T-helper 17 cell (primary cell): ENCODE measurements at regions not wholly inside any gene's neighbourhood (a gene's known extent, or its start where the extent isn't known, plus 50 kb on each side); places are given as distances from the start of the nearest gene placed in this dataset.
"Not testable (repeated sequence)": the region's sequence is repeated elsewhere in the genome, so short reads cannot be mapped to it uniquely, and the experiment has no call there.

Source experiments
- ATAC-seq: fragments of 150-1000 bp; cut with Tn5 transposase; 2 replicates; pipeline ENCODE4 v1.10.0; 2021; ENCODE audit warnings: mild to moderate bottlenecking, moderate library complexity
- DNase-seq, 3 donors: peaks; one replicate each; pipeline versions ENCODE4 v3.0.0 to v3.0.0-alpha.2; 2020 to 2021
- H3K9me3 ChIP-seq: one replicate; pipeline ENCODE4 v1.7.0; 2013; ENCODE audit warnings: low read length, mild to moderate bottlenecking; ENCODE audit not compliant: control insufficient read depth, poor library complexity, severe bottlenecking
- H3K27ac Mint-ChIP-seq: one replicate; pipeline ENCODE4 v1.8.0; 2022; ENCODE audit warnings: mild to moderate bottlenecking, moderate library complexity, mixed read lengths
- H3K27me3 Mint-ChIP-seq: one replicate; pipeline ENCODE4 v1.8.0; 2022; ENCODE audit warnings: mixed read lengths
- H3K36me3 Mint-ChIP-seq: one replicate; pipeline ENCODE4 v1.8.0; 2022; ENCODE audit warnings: low read depth, mixed read lengths
- H3K4me1 Mint-ChIP-seq: one replicate; pipeline ENCODE4 v1.8.0; 2022; ENCODE audit warnings: mild to moderate bottlenecking, mixed read lengths
- H3K4me3 Mint-ChIP-seq: one replicate; pipeline ENCODE4 v1.8.0; 2022; ENCODE audit warnings: mild to moderate bottlenecking, moderate library complexity, mixed read lengths

- ATAC-seq = no peak
- DNase-seq = no peak
- Mint-ChIP-seq H3K4me3 (no peak overlapping the region), H3K4me1 (peaks cover 3% of the 10 kb centered on the region), H3K27ac (no peak overlapping the region), H3K36me3 (no peaks in the 10 kb centered on the region), H3K27me3 (peaks cover 6% of the 10 kb centered on the region)
- no peaks in the 10 kb centered on the region for H3K9me3 ChIP-seq
Observed at GRCh38 chr6:15937602-15938001, 191.3 kb upstream of the MYLIP start.

GRCh38 chr6:15936503-15936902, 192.4 kb upstream of the MYLIP start:
- Mint-ChIP-seq H3K27ac (no peak overlapping the region), H3K27me3 (peaks cover 6% of the 10 kb centered on the region), H3K4me1 (peaks cover 3% of the 10 kb centered on the region), H3K4me3 (no peak overlapping the region), H3K36me3 (no peaks in the 10 kb centered on the region)
- DNase-seq (no peak), ATAC-seq (peak; percentile 49)
- H3K9me3 ChIP-seq = no peaks in the 10 kb centered on the region

GRCh38 chr6:15935661-15936060, 193.2 kb upstream of the MYLIP start:
- Mint-ChIP-seq H3K27me3 (peaks cover 6% of the 10 kb centered on the region), H3K4me3 (no peak overlapping the region), H3K4me1 (peaks cover 3% of the 10 kb centered on the region), H3K36me3 (no peaks in the 10 kb centered on the region), H3K27ac (no peak overlapping the region)
- no peaks in the 10 kb centered on the region for H3K9me3 ChIP-seq
- no peak for ATAC-seq
- no peak for DNase-seq

- not testable (repeated sequence) for H3K36me3 Mint-ChIP-seq, H3K9me3 ChIP-seq, H3K4me1 Mint-ChIP-seq, H3K27me3 Mint-ChIP-seq, H3K27ac Mint-ChIP-seq, ATAC-seq, H3K4me3 Mint-ChIP-seq, DNase-seq
Observed at GRCh38 chr6:15931697-15932096, 197.2 kb upstream of the MYLIP start.

- ATAC-seq = no peak
- Mint-ChIP-seq H3K27ac (no peak overlapping the region), H3K4me1 (no peaks in the 10 kb centered on the region)
Observed at GRCh38 chr6:15930207-15930606, 198.7 kb upstream of the MYLIP start.

GRCh38 chr6:15929685-15930084, 199.2 kb upstream of the MYLIP start:
- Mint-ChIP-seq H3K4me1 (no peaks in the 10 kb centered on the region), H3K27me3 (no peaks in the 10 kb centered on the region)
- ATAC-seq = no peak

More at GRCh38 chr6:15930207-15930606, 198.7 kb upstream of the MYLIP start:
- no peak for DNase-seq
- Mint-ChIP-seq H3K4me3 (no peak overlapping the region), H3K27me3 (no peaks in the 10 kb centered on the region), H3K36me3 (no peaks in the 10 kb centered on the region)
- H3K9me3 ChIP-seq = no peaks in the 10 kb centered on the region

GRCh38 chr6:15927531-15928225, 201.2 kb upstream of the MYLIP start:
- no peaks in the 10 kb centered on the region for H3K36me3 Mint-ChIP-seq

More at GRCh38 chr6:15929685-15930084, 199.2 kb upstream of the MYLIP start:
- H3K9me3 ChIP-seq = no peaks in the 10 kb centered on the region
- Mint-ChIP-seq H3K36me3 (no peaks in the 10 kb centered on the region), H3K4me3 (no peak overlapping the region), H3K27ac (no peak overlapping the region)
- DNase-seq = no peak

GRCh38 chr6:15926256-15926655, 202.6 kb upstream of the MYLIP start:
- H3K36me3 Mint-ChIP-seq = no peaks in the 10 kb centered on the region
- H3K27me3 Mint-ChIP-seq = no peaks in the 10 kb centered on the region
- no peak for ATAC-seq

More at GRCh38 chr6:15927531-15928225, 201.2 kb upstream of the MYLIP start:
- no peak overlapping the region for H3K27ac Mint-ChIP-seq
- no peak for DNase-seq
- no peaks in the 10 kb centered on the region for H3K9me3 ChIP-seq
- ATAC-seq = no peak
- H3K4me3 Mint-ChIP-seq = no peak overlapping the region
- no peaks in the 10 kb centered on the region for H3K27me3 Mint-ChIP-seq
- no peaks in the 10 kb centered on the region for H3K4me1 Mint-ChIP-seq

GRCh38 chr6:15924893-15925292, 204.0 kb upstream of the MYLIP start:
- no peaks in the 10 kb centered on the region for H3K9me3 ChIP-seq
- H3K36me3 Mint-ChIP-seq = no peaks in the 10 kb centered on the region
- DNase-seq (no peak), ATAC-seq (no peak)
- H3K27me3 Mint-ChIP-seq = no peaks in the 10 kb centered on the region
- no peak overlapping the region for H3K27ac Mint-ChIP-seq
- H3K4me1 Mint-ChIP-seq = no peaks in the 10 kb centered on the region
- no peak overlapping the region for H3K4me3 Mint-ChIP-seq

More at GRCh38 chr6:15926256-15926655, 202.6 kb upstream of the MYLIP start:
- H3K9me3 ChIP-seq = no peaks in the 10 kb centered on the region
- H3K4me1 Mint-ChIP-seq = no peaks in the 10 kb centered on the region
- H3K4me3 Mint-ChIP-seq = no peak overlapping the region
- no peak for DNase-seq
- no peak overlapping the region for H3K27ac Mint-ChIP-seq

GRCh38 chr6:15922510-15923250, 206.2 kb upstream of the MYLIP start:
- H3K4me1 Mint-ChIP-seq = no peaks in the 10 kb centered on the region
- ATAC-seq (no peak), DNase-seq (no peak)
- no peak overlapping the region for H3K27ac Mint-ChIP-seq
- H3K27me3 Mint-ChIP-seq = no peaks in the 10 kb centered on the region
- H3K9me3 ChIP-seq = no peaks in the 10 kb centered on the region
- no peaks in the 10 kb centered on the region for H3K36me3 Mint-ChIP-seq
- no peak overlapping the region for H3K4me3 Mint-ChIP-seq

GRCh38 chr6:15921243-15921642, 207.6 kb upstream of the MYLIP start:
- no peaks in the 10 kb centered on the region for H3K4me1 Mint-ChIP-seq
- no peaks in the 10 kb centered on the region for H3K27me3 Mint-ChIP-seq
- ATAC-seq (no peak), DNase-seq (no peak)
- H3K4me3 Mint-ChIP-seq = no peak overlapping the region
- H3K36me3 Mint-ChIP-seq = no peaks in the 10 kb centered on the region
- no peaks in the 10 kb centered on the region for H3K9me3 ChIP-seq
- H3K27ac Mint-ChIP-seq = no peak overlapping the region

- no peak for ATAC-seq
- H3K9me3 ChIP-seq = no peaks in the 10 kb centered on the region
- DNase-seq = no peak
- peaks cover 5% of the 10 kb centered on the region for H3K36me3 Mint-ChIP-seq
- no peaks in the 10 kb centered on the region for H3K27me3 Mint-ChIP-seq
- no peak overlapping the region for H3K27ac Mint-ChIP-seq
- no peak overlapping the region for H3K4me3 Mint-ChIP-seq
- H3K4me1 Mint-ChIP-seq = no peaks in the 10 kb centered on the region
Observed at GRCh38 chr6:15916581-15916980, 212.3 kb upstream of the MYLIP start.

GRCh38 chr6:15915508-15916178, 213.2 kb upstream of the MYLIP start:
- H3K9me3 ChIP-seq = no peaks in the 10 kb centered on the region
- Mint-ChIP-seq H3K36me3 (peaks cover 5% of the 10 kb centered on the region), H3K27me3 (no peaks in the 10 kb centered on the region), H3K4me3 (no peak overlapping the region), H3K27ac (peak overlapping the region; percentile 19), H3K4me1 (no peaks in the 10 kb centered on the region)
- DNase-seq (no peak), ATAC-seq (no peak)
